D721Med (cell line): ENCODE measurements at regions not wholly inside any gene's neighbourhood (a gene's known extent, or its start where the extent isn't known, plus 50 kb on each side); places are given as distances from the start of the nearest gene placed in this dataset.

Source experiments
- DNase-seq: peaks from one replicate; pipeline ENCODE4 v3.0.0; 2011; ENCODE audit warnings: low spot score; ENCODE audit not compliant: insufficient read length
- FAIRE-seq: peaks from 2 replicates; lab custom pipeline; 2011; peaks lifted over from hg19 to GRCh38; lab: Jason Lieb, UNC
- TF ChIP-seq, protein P1 (sequence below): IDR thresholded peaks from 2 replicates; pipeline ENCODE4 v1.5.1; 2012; ENCODE audit warnings: mild to moderate bottlenecking, control low read depth; ENCODE audit not compliant: insufficient read depth; ENCODE audit errors: missing control alignments

DNA sequence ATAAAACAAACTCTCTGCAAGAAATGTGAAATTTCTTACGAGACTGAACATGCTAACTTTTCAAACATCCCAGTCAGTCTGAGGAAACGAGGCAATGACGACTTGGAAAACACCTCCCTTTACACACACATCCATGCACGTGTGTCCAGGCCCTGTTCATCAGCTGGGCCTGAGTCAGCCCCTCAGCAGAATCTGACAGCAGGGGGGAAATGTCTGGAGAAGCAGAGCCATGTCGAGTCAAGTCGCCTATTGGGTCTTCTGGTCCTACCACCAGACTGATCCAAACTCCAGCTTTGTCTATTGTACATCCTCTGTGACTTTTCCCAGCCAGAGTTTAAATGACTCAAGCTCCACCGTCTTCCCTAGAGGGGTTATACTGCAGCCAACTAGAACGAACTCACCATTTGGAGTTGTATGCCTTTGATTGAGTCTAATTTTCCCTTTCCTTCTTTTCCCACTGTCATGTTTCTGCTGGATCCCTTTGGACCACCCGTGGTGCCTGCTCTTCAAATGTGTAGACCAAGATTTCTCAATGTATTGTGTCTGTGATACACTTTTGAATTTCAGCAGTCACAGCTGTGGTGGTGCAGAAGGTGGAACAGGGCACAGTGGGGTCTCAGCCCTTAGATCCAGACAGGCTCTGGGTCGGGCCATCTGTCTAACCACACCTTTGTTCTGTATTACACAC lies 254.0 kb downstream of the CDC5L start:
- TF ChIP-seq, protein P1, sequence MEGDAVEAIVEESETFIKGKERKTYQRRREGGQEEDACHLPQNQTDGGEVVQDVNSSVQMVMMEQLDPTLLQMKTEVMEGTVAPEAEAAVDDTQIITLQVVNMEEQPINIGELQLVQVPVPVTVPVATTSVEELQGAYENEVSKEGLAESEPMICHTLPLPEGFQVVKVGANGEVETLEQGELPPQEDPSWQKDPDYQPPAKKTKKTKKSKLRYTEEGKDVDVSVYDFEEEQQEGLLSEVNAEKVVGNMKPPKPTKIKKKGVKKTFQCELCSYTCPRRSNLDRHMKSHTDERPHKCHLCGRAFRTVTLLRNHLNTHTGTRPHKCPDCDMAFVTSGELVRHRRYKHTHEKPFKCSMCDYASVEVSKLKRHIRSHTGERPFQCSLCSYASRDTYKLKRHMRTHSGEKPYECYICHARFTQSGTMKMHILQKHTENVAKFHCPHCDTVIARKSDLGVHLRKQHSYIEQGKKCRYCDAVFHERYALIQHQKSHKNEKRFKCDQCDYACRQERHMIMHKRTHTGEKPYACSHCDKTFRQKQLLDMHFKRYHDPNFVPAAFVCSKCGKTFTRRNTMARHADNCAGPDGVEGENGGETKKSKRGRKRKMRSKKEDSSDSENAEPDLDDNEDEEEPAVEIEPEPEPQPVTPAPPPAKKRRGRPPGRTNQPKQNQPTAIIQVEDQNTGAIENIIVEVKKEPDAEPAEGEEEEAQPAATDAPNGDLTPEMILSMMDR = no peak
- no peak for FAIRE-seq
- no peak for DNase-seq

DNA sequence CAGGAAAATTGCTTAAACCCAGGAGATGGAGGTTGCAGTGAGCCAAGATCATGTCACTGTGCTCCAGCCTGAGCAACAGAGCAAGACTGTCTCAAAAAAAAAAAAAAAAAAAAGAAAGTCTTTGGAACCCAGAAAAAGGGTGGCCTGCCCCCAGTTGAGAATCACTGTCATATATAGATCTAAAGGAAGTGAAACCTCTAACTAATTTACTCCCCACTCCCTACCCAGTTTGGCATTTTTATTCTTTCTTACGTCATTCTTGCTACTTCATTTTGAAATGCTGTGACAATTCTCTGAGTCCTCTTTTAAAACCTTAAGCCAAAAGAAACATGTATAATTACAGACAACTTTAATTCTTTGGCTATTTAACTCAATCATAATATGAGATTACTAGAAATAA lies 254.8 kb downstream of the CDC5L start:
- DNase-seq = no peak
- no peak for FAIRE-seq
- TF ChIP-seq, protein P1 = no peak

DNA sequence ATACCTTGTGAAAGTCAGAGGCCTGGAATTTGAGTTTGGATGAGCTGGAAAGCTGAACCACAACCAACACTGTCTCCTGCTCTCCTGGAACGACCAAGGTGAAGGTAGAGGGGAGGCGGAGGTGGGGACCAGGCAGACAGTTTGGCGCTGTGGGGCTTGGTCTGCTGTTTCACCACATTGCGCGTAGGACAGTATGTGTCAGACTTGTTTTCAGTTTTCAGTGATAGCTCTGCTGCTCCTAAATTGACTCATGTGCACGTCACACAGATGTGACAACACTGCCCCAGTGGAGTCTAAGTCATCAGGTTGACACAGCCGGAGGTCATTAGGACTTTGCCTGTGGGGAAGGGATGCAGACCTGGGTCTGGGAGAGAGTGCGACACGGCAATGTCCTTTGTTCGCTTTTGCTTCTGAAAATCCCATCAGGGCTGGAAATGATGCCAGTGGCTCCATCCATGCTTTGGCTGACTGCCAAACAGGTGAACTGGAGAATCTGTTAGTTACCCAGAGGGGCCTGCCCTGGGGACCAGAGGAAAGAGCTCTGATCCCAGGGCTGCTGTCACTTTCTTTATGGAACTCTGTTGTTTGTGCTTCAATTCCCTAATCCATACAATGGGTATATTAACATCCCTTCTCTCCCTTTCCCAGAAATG lies 255.5 kb downstream of the CDC5L start:
- no peak for DNase-seq
- TF ChIP-seq, protein P1 = no peak
- FAIRE-seq = no peak

DNA sequence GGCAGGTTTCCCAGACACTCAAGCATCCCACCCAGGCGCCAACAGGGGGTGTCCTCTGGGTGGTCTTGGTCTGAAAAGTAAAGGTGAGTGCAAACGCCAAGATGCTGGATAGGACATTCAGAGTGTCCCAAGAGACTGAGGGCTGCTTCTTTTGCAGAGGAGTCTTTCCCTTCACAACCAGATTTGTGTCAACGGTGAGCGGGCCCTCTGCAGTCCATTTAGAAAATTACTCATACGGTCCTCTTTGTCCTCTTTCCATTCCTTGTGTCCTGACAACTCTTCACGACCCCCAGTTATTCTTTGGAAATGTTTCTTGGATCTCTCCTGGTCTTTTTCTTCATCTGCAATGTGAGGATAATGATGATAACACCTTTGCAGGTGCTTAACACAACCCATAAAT lies 257.8 kb downstream of the CDC5L start:
- FAIRE-seq (no peak), DNase-seq (no peak)
- TF ChIP-seq, protein P1 = no peak

DNA sequence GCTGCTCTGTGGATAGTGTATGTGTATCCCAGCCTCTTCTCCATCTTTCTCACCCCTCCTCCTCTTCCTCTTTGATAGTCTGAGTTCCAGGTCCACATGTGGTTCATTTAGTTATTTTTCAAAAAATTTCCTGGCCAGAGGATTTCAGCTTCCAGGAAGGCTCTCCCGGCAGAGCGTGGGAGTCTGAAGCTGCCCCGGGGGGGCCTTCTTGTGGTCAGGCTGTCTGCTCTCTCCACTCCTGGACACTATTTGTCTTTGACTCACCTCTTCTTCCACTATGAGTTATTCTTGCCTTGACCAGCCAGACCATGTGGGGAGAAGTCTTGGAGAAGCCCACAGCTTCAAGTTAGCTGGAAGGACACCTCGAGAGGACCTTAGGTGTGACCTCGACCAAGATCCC lies 258.8 kb downstream of the CDC5L start:
- FAIRE-seq = no peak
- no peak for DNase-seq
- TF ChIP-seq, protein P1 = no peak

DNA sequence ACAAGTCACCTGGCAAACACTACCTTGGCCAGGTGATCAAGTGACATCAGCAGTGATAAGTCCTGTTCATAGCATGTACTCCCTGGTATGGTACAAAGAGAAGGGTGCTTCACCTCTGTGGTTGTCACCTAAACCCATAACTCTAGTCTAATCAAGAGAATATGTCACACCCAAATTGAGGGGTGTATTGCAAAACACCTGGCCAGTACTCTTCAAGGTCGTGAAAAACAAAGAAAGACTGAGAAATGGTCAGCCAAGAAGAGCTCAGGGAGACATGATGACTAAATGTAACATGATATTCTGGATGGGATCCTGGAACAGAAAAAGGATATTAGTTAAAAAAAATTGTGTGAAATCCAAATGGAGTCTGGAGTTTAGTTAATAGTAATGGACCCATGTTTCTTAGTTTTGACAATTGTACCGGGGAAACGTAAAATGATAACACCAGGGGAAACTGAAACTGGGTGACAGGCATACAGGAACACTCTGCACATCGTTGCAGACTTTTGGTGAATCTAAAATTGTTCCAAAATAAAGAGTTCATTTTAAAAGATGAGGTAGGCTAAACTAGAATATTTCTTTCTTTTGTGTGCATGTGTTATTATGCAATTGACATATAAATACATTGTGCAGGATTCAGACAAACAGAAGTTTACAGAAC lies 262.0 kb downstream of the CDC5L start:
- FAIRE-seq (no peak), DNase-seq (no peak)
- TF ChIP-seq, protein P1 = no peak
